SK-N-MC (cell line): ENCODE measurements at regions not wholly inside any gene's neighbourhood (a gene's known extent, or its start where the extent isn't known, plus 50 kb on each side); places are given as distances from the start of the nearest gene placed in this dataset.

Experiments used
- DNase-seq: peaks from one replicate; pipeline ENCODE4 v3.0.0-alpha.2; 2011; ENCODE audit warnings: low read depth, low spot score
- H3K27ac ChIP-seq: fragments of 200-600 bp; sonication (generic); 2 replicates; pipeline ENCODE4 v1.5.1; 2016; ENCODE audit warnings: mixed run types
- H3K36me3 ChIP-seq: fragments of 200-600 bp; sonication (generic); 2 replicates; pipeline ENCODE4 v1.6.1; 2017; ENCODE audit warnings: antibody characterized with exemption, low read length, mixed read lengths; ENCODE audit not compliant: insufficient read depth
- H3K4me3 ChIP-seq: fragments of 200-600 bp; sonication (generic); 2 replicates; pipeline ENCODE4 v1.5.1; 2016
- H3K9ac ChIP-seq: fragments of 200-600 bp; sonication (generic); 2 replicates; pipeline ENCODE4 v1.8.0; 2017; ENCODE audit warnings: mixed run types, mixed read lengths; ENCODE audit not compliant: insufficient read length
- H3K9me3 ChIP-seq: fragments of 200-600 bp; sonication (generic); 2 replicates; pipeline ENCODE4 v1.6.1; 2017; ENCODE audit warnings: low read depth, mild to moderate bottlenecking, antibody characterized with exemption, low read length, moderate library complexity, mixed read lengths
- EZH2 ChIP-seq: fragments of 200-600 bp; sonication (generic); IDR thresholded peaks from one replicate; pipeline ENCODE4 v1.6.1; 2017; ENCODE audit warnings: antibody characterized with exemption
- FOXP2 ChIP-seq: optimal IDR thresholded peaks from 2 replicates; pipeline ENCODE3; 2011; ENCODE audit warnings: mild to moderate bottlenecking, moderate library complexity; ENCODE audit not compliant: insufficient read depth; ENCODE audit errors: extremely low read length, control extremely low read depth
- POLR2AphosphoS5 ChIP-seq: IDR thresholded peaks from 2 replicates; pipeline ENCODE4 v1.6.1; 2012; ENCODE audit warnings: mild to moderate bottlenecking, low read depth, low read length, borderline replicate concordance

- H3K4me3 ChIP-seq, result no peak overlapping the region
- no peak overlapping the region for H3K27ac ChIP-seq
- no peaks in the 10 kb centered on the region; the same call in 1 of the 2 replicates for H3K9me3 ChIP-seq
- no peak overlapping the region for H3K9ac ChIP-seq
- DNase-seq, result no peak
- H3K36me3 ChIP-seq, result no peaks in the 10 kb centered on the region
- TF ChIP-seq EZH2 (no peak), FOXP2 (no peak), POLR2AphosphoS5 (no peak)
Measured at GRCh38 chr5:17878541-17878940, 244.3 kb downstream of the TAF11L14 start.

- H3K9me3 ChIP-seq, result no peaks in the 10 kb centered on the region; the same call in 1 of the 2 replicates
- no peak for DNase-seq
Measured at GRCh38 chr5:17879276-17879675, 245.0 kb downstream of the TAF11L14 start.

GRCh38 chr5:17880869-17881268 lies 246.6 kb downstream of the TAF11L14 start:
- no peak overlapping the region for H3K27ac ChIP-seq
- no peak overlapping the region for H3K4me3 ChIP-seq
- no peak for DNase-seq
- TF ChIP-seq POLR2AphosphoS5 (no peak), FOXP2 (no peak), EZH2 (no peak)
- no peaks in the 10 kb centered on the region for H3K36me3 ChIP-seq
- no peak overlapping the region for H3K9ac ChIP-seq
- H3K9me3 ChIP-seq, result no peaks in the 10 kb centered on the region; the same call in 1 of the 2 replicates

More at GRCh38 chr5:17879276-17879675, 245.0 kb downstream of the TAF11L14 start:
- H3K36me3 ChIP-seq, result no peaks in the 10 kb centered on the region
- no peak overlapping the region for H3K9ac ChIP-seq
- H3K4me3 ChIP-seq, result no peak overlapping the region
- TF ChIP-seq EZH2 (no peak), POLR2AphosphoS5 (no peak), FOXP2 (no peak)
- no peak overlapping the region for H3K27ac ChIP-seq

GRCh38 chr5:17882760-17883488 lies 248.7 kb downstream of the TAF11L14 start:
- H3K9ac ChIP-seq, result no peak overlapping the region
- DNase-seq, result no peak
- no peaks in the 10 kb centered on the region for H3K36me3 ChIP-seq

GRCh38 chr5:17888155-17888554 lies 253.9 kb downstream of the TAF11L14 start:
- H3K9me3 ChIP-seq, result no peaks in the 10 kb centered on the region
- TF ChIP-seq POLR2AphosphoS5 (no peak), EZH2 (no peak), FOXP2 (no peak)

More at GRCh38 chr5:17882760-17883488, 248.7 kb downstream of the TAF11L14 start:
- TF ChIP-seq FOXP2 (no peak), EZH2 (no peak), POLR2AphosphoS5 (no peak)
- H3K9me3 ChIP-seq, result no peaks in the 10 kb centered on the region; the same call in 1 of the 2 replicates
- no peak overlapping the region for H3K4me3 ChIP-seq
- 0 out of 2 replicates have a peak overlapping the region, but pooled peaks have one; percentile 54 for H3K27ac ChIP-seq

GRCh38 chr5:17890501-17890900 lies 256.2 kb downstream of the TAF11L14 start:
- Histone ChIP-seq H3K4me3 (peak overlapping the region; percentile 56; the same call in 1 of the 2 replicates), H3K9ac (peak overlapping the region; percentile 60), H3K9me3 (no peaks in the 10 kb centered on the region), H3K27ac (peak overlapping the region; percentile 92), H3K36me3 (no peaks in the 10 kb centered on the region)
- TF ChIP-seq POLR2AphosphoS5 (no peak), FOXP2 (no peak), EZH2 (no peak)
- no peak for DNase-seq

More at GRCh38 chr5:17888155-17888554, 253.9 kb downstream of the TAF11L14 start:
- H3K9ac ChIP-seq, result no peak overlapping the region
- no peak overlapping the region for H3K4me3 ChIP-seq
- DNase-seq, result no peak
- no peaks in the 10 kb centered on the region for H3K36me3 ChIP-seq
- peak overlapping the region; percentile 53 for H3K27ac ChIP-seq

- no peak overlapping the region for H3K9ac ChIP-seq
- no peak for TF ChIP-seq FOXP2
- TF ChIP-seq POLR2AphosphoS5, result no peak
- no peak for TF ChIP-seq EZH2
- H3K4me3 ChIP-seq, result no peak overlapping the region
- H3K27ac ChIP-seq, result no peak overlapping the region
- H3K9me3 ChIP-seq, result no peaks in the 10 kb centered on the region
- H3K36me3 ChIP-seq, result no peaks in the 10 kb centered on the region
- no peak for DNase-seq
Measured at GRCh38 chr5:17891881-17892280, 257.6 kb downstream of the TAF11L14 start.

GRCh38 chr5:17893026-17893635 lies 258.9 kb downstream of the TAF11L14 start:
- H3K4me3 ChIP-seq, result no peak overlapping the region
- H3K27ac ChIP-seq, result no peak overlapping the region
- TF ChIP-seq FOXP2, result no peak
- TF ChIP-seq POLR2AphosphoS5, result no peak
- TF ChIP-seq EZH2, result no peak
- H3K9me3 ChIP-seq, result no peaks in the 10 kb centered on the region
- H3K36me3 ChIP-seq, result no peaks in the 10 kb centered on the region
- no peak for DNase-seq
- H3K9ac ChIP-seq, result no peak overlapping the region
